GM21381 (cell line): ENCODE measurements at regions not wholly inside any gene's neighbourhood (a gene's known extent, or its start where the extent isn't known, plus 50 kb on each side); places are given as distances from the start of the nearest gene placed in this dataset.
A peak's percentile ranks its signal among the peaks of the same experiment; 100 is the strongest.
"Not testable (repeated sequence)": the region's sequence is repeated elsewhere in the genome, so short reads cannot be mapped to it uniquely, and the experiment has no call there.

ENCODE experiments used
- ATAC-seq: cut with Tn5 transposase; IDR thresholded peaks from one replicate; pipeline ENCODE4 v1.9.1; 2021; ENCODE audit warnings: mild to moderate bottlenecking, moderate library complexity; ENCODE audit not compliant: unreplicated experiment

GRCh38 chr14:42563313-42563712 is 956.6 kb downstream of the LRFN5 start:
- ATAC-seq, result no peak

- ATAC-seq, result no peak
Measured at GRCh38 chr14:42556551-42556950, 949.9 kb downstream of the LRFN5 start.

GRCh38 chr14:42555365-42555764 is 948.7 kb downstream of the LRFN5 start:
- ATAC-seq, result no peak

- no peak for ATAC-seq
Measured at GRCh38 chr14:42554091-42554490, 947.4 kb downstream of the LRFN5 start.

- ATAC-seq, result no peak
Measured at GRCh38 chr14:42550310-42550709, 943.6 kb downstream of the LRFN5 start.

- no peak for ATAC-seq
Measured at GRCh38 chr14:42548349-42548748, 941.7 kb downstream of the LRFN5 start.

- ATAC-seq, result no peak
Measured at GRCh38 chr14:42545636-42546035, 939.0 kb downstream of the LRFN5 start.

GRCh38 chr14:42541535-42542001 is 934.9 kb downstream of the LRFN5 start:
- ATAC-seq, result no peak

- no peak for ATAC-seq
Measured at GRCh38 chr14:42535397-42535796, 928.7 kb downstream of the LRFN5 start.

- no peak for ATAC-seq
Measured at GRCh38 chr14:42533476-42533875, 926.8 kb downstream of the LRFN5 start.

GRCh38 chr14:42532194-42532593 is 925.5 kb downstream of the LRFN5 start:
- no peak for ATAC-seq

- ATAC-seq, result no peak
Measured at GRCh38 chr14:42527141-42527540, 920.5 kb downstream of the LRFN5 start.

- peak; percentile 86 for ATAC-seq
Measured at GRCh38 chr14:42523666-42524065, 917.0 kb downstream of the LRFN5 start.

- no peak for ATAC-seq
Measured at GRCh38 chr14:42517806-42518500, 911.3 kb downstream of the LRFN5 start.

- no peak for ATAC-seq
Measured at GRCh38 chr14:42513837-42514236, 907.2 kb downstream of the LRFN5 start.

GRCh38 chr14:42510071-42510470 is 903.4 kb downstream of the LRFN5 start:
- no peak for ATAC-seq

GRCh38 chr14:42508209-42508946 is 901.7 kb downstream of the LRFN5 start:
- no peak for ATAC-seq

- ATAC-seq, result no peak
Measured at GRCh38 chr14:42504433-42504832, 897.8 kb downstream of the LRFN5 start.

GRCh38 chr14:42499137-42499536 is 892.5 kb downstream of the LRFN5 start:
- ATAC-seq, result no peak

- ATAC-seq, result no peak
Measured at GRCh38 chr14:42490536-42490935, 883.9 kb downstream of the LRFN5 start.

- no peak for ATAC-seq
Measured at GRCh38 chr14:42488965-42489364, 882.3 kb downstream of the LRFN5 start.

GRCh38 chr14:42482345-42482971 is 875.8 kb downstream of the LRFN5 start:
- not testable (repeated sequence) for ATAC-seq
